Brain pericyte (primary cell): ENCODE measurements at regions not wholly inside any gene's neighbourhood (a gene's known extent, or its start where the extent isn't known, plus 50 kb on each side); places are given as distances from the start of the nearest gene placed in this dataset.

Source experiments
- DNase-seq: peaks from one replicate; pipeline ENCODE4 v3.0.0-alpha.2; 2012; ENCODE audit warnings: low read depth, low spot score

- DNase-seq = no peak
Measured at GRCh38 chr2:139055202-139055601, 275.0 kb upstream of the NXPH2 start.

- no peak for DNase-seq
Measured at GRCh38 chr2:139048017-139048416, 267.8 kb upstream of the NXPH2 start.

GRCh38 chr2:139045524-139045923 lies 265.3 kb upstream of the NXPH2 start:
- DNase-seq = no peak

- DNase-seq = no peak
Measured at GRCh38 chr2:139034064-139034463, 253.9 kb upstream of the NXPH2 start.

- no peak for DNase-seq
Measured at GRCh38 chr2:139033300-139033699, 253.1 kb upstream of the NXPH2 start.

GRCh38 chr2:139031722-139032121 lies 251.5 kb upstream of the NXPH2 start:
- DNase-seq = no peak

GRCh38 chr2:139020287-139020686 lies 240.1 kb upstream of the NXPH2 start:
- no peak for DNase-seq

- no peak for DNase-seq
Measured at GRCh38 chr2:139018252-139018651, 238.1 kb upstream of the NXPH2 start.

- DNase-seq = no peak
Measured at GRCh38 chr2:139007130-139007529, 226.9 kb upstream of the NXPH2 start.

- no peak for DNase-seq
Measured at GRCh38 chr2:139000131-139000785, 220.1 kb upstream of the NXPH2 start.

GRCh38 chr2:138997856-138998517 lies 217.8 kb upstream of the NXPH2 start:
- DNase-seq = no peak

- DNase-seq = no peak
Measured at GRCh38 chr2:138997346-138997745, 217.2 kb upstream of the NXPH2 start.

- no peak for DNase-seq
Measured at GRCh38 chr2:138994502-138994901, 214.3 kb upstream of the NXPH2 start.

- no peak for DNase-seq
Measured at GRCh38 chr2:138985881-138986280, 205.7 kb upstream of the NXPH2 start.

GRCh38 chr2:138979131-138979785 lies 199.1 kb upstream of the NXPH2 start:
- no peak for DNase-seq

- DNase-seq = peak; percentile 16
Measured at GRCh38 chr2:138974651-138975050, 194.5 kb upstream of the NXPH2 start.

GRCh38 chr2:138964418-138964817 lies 184.2 kb upstream of the NXPH2 start:
- DNase-seq = no peak

GRCh38 chr2:138962686-138963085 lies 182.5 kb upstream of the NXPH2 start:
- no peak for DNase-seq

GRCh38 chr2:138960191-138960590 lies 180.0 kb upstream of the NXPH2 start:
- no peak for DNase-seq

GRCh38 chr2:138959031-138959430 lies 178.8 kb upstream of the NXPH2 start:
- DNase-seq = no peak

GRCh38 chr2:138956116-138956515 lies 175.9 kb upstream of the NXPH2 start:
- DNase-seq = no peak

GRCh38 chr2:138950486-138950885 lies 170.3 kb upstream of the NXPH2 start:
- DNase-seq = no peak

GRCh38 chr2:138949517-138949916 lies 169.3 kb upstream of the NXPH2 start:
- DNase-seq = no peak
